ENCODE measurements at regions not wholly inside any gene's neighbourhood (a gene's known extent, or its start where the extent isn't known, plus 50 kb on each side); places are given as distances from the start of the nearest gene placed in this dataset.
"Not testable (repeated sequence)": the region's sequence is repeated elsewhere in the genome, so short reads cannot be mapped to it uniquely, and the experiment has no call there.

GRCh38 chr9:67109859-67110258 lies 117.5 kb upstream of the SPATA31A3 start:
- H3K27ac ChIP-seq; intact Hi-C loops (cut with DNase I); H3K9me3 ChIP-seq; H3K4me1 ChIP-seq; H3K27me3 ChIP-seq; H3K4me3 ChIP-seq; DNase-seq; ATAC-seq; H3K36me3 ChIP-seq: not testable (repeated sequence)
- 40 to 45% methylated on average over 1 of the region's 1 CpG for WGBS, 2 donors

GRCh38 chr9:67106659-67107058 lies 114.3 kb upstream of the SPATA31A3 start:
- H3K9me3 ChIP-seq; H3K27me3 ChIP-seq; H3K4me1 ChIP-seq; H3K4me3 ChIP-seq; DNase-seq; H3K27ac ChIP-seq; ATAC-seq; H3K36me3 ChIP-seq; intact Hi-C loops (cut with DNase I): not testable (repeated sequence)
- 41 to 92% methylated on average over 2 of the region's 3 CpGs for WGBS, 2 donors

- H3K4me1 ChIP-seq; H3K36me3 ChIP-seq; H3K27me3 ChIP-seq; H3K4me3 ChIP-seq; H3K27ac ChIP-seq; DNase-seq; intact Hi-C loops (cut with DNase I); ATAC-seq; H3K9me3 ChIP-seq: not testable (repeated sequence)
- WGBS, 2 donors: 41 to 60% methylated on average over 2 to 3 of the region's 5 CpGs
Observed at GRCh38 chr9:67102506-67103276, 110.3 kb upstream of the SPATA31A3 start.

- DNase-seq: peak in 1 of 2 donors; percentile 3
- intact Hi-C loops (cut with DNase I); H3K4me1 ChIP-seq; H3K27me3 ChIP-seq; H3K36me3 ChIP-seq; ATAC-seq; H3K27ac ChIP-seq; H3K4me3 ChIP-seq; H3K9me3 ChIP-seq: not testable (repeated sequence)
- 79 to 85% methylated on average over 7 of the region's 8 CpGs for WGBS, 2 donors
Observed at GRCh38 chr9:67091104-67091503, 98.8 kb upstream of the SPATA31A3 start.

- H3K4me3 ChIP-seq; DNase-seq; H3K4me1 ChIP-seq; H3K9me3 ChIP-seq; ATAC-seq; intact Hi-C loops (cut with DNase I); H3K36me3 ChIP-seq; H3K27me3 ChIP-seq; H3K27ac ChIP-seq: not testable (repeated sequence)
- 78 to 87% methylated on average over 1 of the region's 1 CpG for WGBS, 2 donors
Observed at GRCh38 chr9:67086862-67087261, 94.5 kb upstream of the SPATA31A3 start.

- H3K27ac ChIP-seq; H3K27me3 ChIP-seq; H3K4me3 ChIP-seq; ATAC-seq; H3K9me3 ChIP-seq; H3K4me1 ChIP-seq; H3K36me3 ChIP-seq; intact Hi-C loops (cut with DNase I); DNase-seq: not testable (repeated sequence)
- 49 to 59% methylated on average over 5 of the region's 5 CpGs for WGBS, 2 donors
Observed at GRCh38 chr9:67066140-67066539, 73.8 kb upstream of the SPATA31A3 start.

GRCh38 chr9:67058898-67059715 lies 66.8 kb upstream of the SPATA31A3 start:
- 0% methylated on average over 6 to 50 of the region's 78 CpGs for WGBS, 2 donors
- intact Hi-C loops (cut with DNase I): not testable (repeated sequence)

More at GRCh38 chr9:67058898-67059715, 66.8 kb upstream of the SPATA31A3 start:
- H3K9me3 ChIP-seq, H3K4me1 ChIP-seq, H3K36me3 ChIP-seq, H3K27me3 ChIP-seq, ATAC-seq: not testable (repeated sequence)
- peak overlapping the region in 9 of 10 donors; percentile 16 to 53 (median 45) for H3K4me3 ChIP-seq
- peak; percentile 6 to 54 for DNase-seq
- H3K27ac ChIP-seq: peak overlapping the region in 1 of 10 donors; percentile 35
